HCT116 (cell line): ENCODE measurements at regions not wholly inside any gene's neighbourhood (a gene's known extent, or its start where the extent isn't known, plus 50 kb on each side); places are given as distances from the start of the nearest gene placed in this dataset.

Experiments used
- ATAC-seq: fragments of 200-7000 bp; cut with Tn5 transposase; 2 replicates; pipeline ENCODE4 v1.9.1; 2020; ENCODE audit warnings: mild to moderate bottlenecking, moderate library complexity
- BruUV-seq: library from RNA; stranded (reverse); fragments of 400-500 nt; replicated peaks from 2 replicates; lab custom pipeline; 2021; lab: Mats Ljungman, UMichigan
- CTCF ChIA-PET: fragments of 300-600 bp; sonication (Branson Sonifier 250); formaldehyde crosslinking; loops from one replicate; lab custom pipeline; 2021; ENCODE audit warnings: antibody characterized with exemption; lab: Charles Lee
- POLR2A ChIA-PET: fragments of 300-600, 350-600 bp; sonication (Branson Sonifier 250); formaldehyde crosslinking; loops from one replicate; lab custom pipeline; 2021; ENCODE audit warnings: antibody characterized with exemption; lab: Charles Lee
- RAD21 ChIA-PET, 2 experiments: fragments of 300-600 bp; sonication (Branson Sonifier 250); formaldehyde crosslinking; loops; one replicate each; lab custom pipeline; 2023; ENCODE audit warnings: low total read pairs in 2 of 2; ENCODE audit not compliant: uncharacterized antibody in 2 of 2, unreplicated experiment in 2 of 2, low non-redundant PET in 1 of 2; lab: Charles Lee
- DNase-seq: peaks from one replicate; pipeline ENCODE4 v3.0.0-alpha.2; 2010; ENCODE audit warnings: low read depth, low spot score
- H2AFZ ChIP-seq: fragments of 200-600 bp; shearing (Covaris generic), sonication (generic); 2 replicates; pipeline ENCODE4 v1.6.1; 2017; ENCODE audit warnings: low read depth, mixed run types, mixed read lengths, antibody characterized with exemption, low read length; ENCODE audit not compliant: poor library complexity, severe bottlenecking
- H3K27ac ChIP-seq: 2 replicates; pipeline ENCODE4 v1.5.1; 2012; ENCODE audit warnings: low read depth, low read length
- H3K27me3 ChIP-seq: fragments of 200-600 bp; sonication (generic); 2 replicates; pipeline ENCODE4 v1.6.1; 2016; ENCODE audit warnings: mixed run types, low read length, mixed read lengths; ENCODE audit not compliant: insufficient read depth
- H3K36me3 ChIP-seq, 2 experiments: fragments of 200-500 bp in 1 of 2; fragments of 200-600 bp in 1 of 2; sonication (Bioruptor generic) in 1 of 2; sonication (generic) in 1 of 2; 2 replicates each; pipeline versions ENCODE4 v1.5.1 to v1.6.1; 2014 to 2016; ENCODE audit warnings: low read length in 2 of 2, inconsistent platforms in 1 of 2, mixed read lengths in 1 of 2, mixed run types in 1 of 2; ENCODE audit not compliant: insufficient read depth in 2 of 2, control insufficient read depth in 1 of 2
- H3K4me1 ChIP-seq, 2 experiments: fragments of 200-600 bp in 1 of 2; sonication (generic) in 1 of 2; 2 replicates each; pipeline versions ENCODE4 v1.5.1 to v1.6.1; 2012 to 2017; ENCODE audit warnings: low read length in 2 of 2, inconsistent platforms in 1 of 2, mild to moderate bottlenecking in 1 of 2, mixed read lengths in 1 of 2, mixed run types in 1 of 2, moderate library complexity in 1 of 2; ENCODE audit not compliant: insufficient read depth in 2 of 2, control insufficient read depth in 1 of 2
- H3K4me2 ChIP-seq: fragments of 200-600 bp; sonication (generic); 2 replicates; pipeline ENCODE4 v1.6.1; 2017; ENCODE audit warnings: mixed run types, low read length, mixed read lengths
- H3K4me3 ChIP-seq, 2 experiments: fragments of 200-600 bp in 1 of 2; sonication (generic) in 1 of 2; replicated peaks in 1 of 2; 2 replicates each; pipeline ENCODE4 v1.5.1; 2011 to 2016; ENCODE audit warnings: low read length in 2 of 2, control low read depth in 1 of 2, low read depth in 1 of 2, mild to moderate bottlenecking in 1 of 2, mixed read lengths in 1 of 2, mixed run types in 1 of 2
- H3K79me2 ChIP-seq: fragments of 200-600 bp; sonication (generic); 2 replicates; pipeline ENCODE4 v1.6.1; 2017; ENCODE audit warnings: mild to moderate bottlenecking, mixed run types, low read length, moderate library complexity, mixed read lengths; ENCODE audit not compliant: insufficient read depth
- H3K9ac ChIP-seq: fragments of 200-600 bp; sonication (generic); 2 replicates; pipeline ENCODE4 v1.6.1; 2016; ENCODE audit warnings: low read length, mixed read lengths
- H3K9me2 ChIP-seq: fragments of 200-600 bp; sonication (generic), shearing (Covaris generic); 2 replicates; pipeline ENCODE4 v1.6.1; 2017; ENCODE audit warnings: mixed run types, mild to moderate bottlenecking, moderate library complexity; ENCODE audit not compliant: insufficient read depth
- H3K9me3 ChIP-seq, 2 experiments: fragments of 200-500 bp in 1 of 2; fragments of 200-600 bp in 1 of 2; sonication (Bioruptor generic) in 1 of 2; sonication (generic) in 1 of 2; 2 replicates each; pipeline ENCODE4 v1.6.1; 2014 to 2017; ENCODE audit warnings: low read length in 2 of 2, mixed read lengths in 2 of 2, inconsistent platforms in 1 of 2, low read depth in 1 of 2, mild to moderate bottlenecking in 1 of 2, mixed run types in 1 of 2, moderate library complexity in 1 of 2; ENCODE audit not compliant: control insufficient read depth in 1 of 2, insufficient read depth in 1 of 2
- H4K20me1 ChIP-seq: fragments of 200-600 bp; sonication (generic), shearing (Covaris generic); 2 replicates; pipeline ENCODE4 v1.6.1; 2017; ENCODE audit warnings: mixed run types, mild to moderate bottlenecking, moderate library complexity; ENCODE audit not compliant: insufficient read depth
- ATF3 ChIP-seq: IDR thresholded peaks from 2 replicates; pipeline ENCODE4 v1.6.1; 2012
- CEBPB ChIP-seq: IDR thresholded peaks from 2 replicates; pipeline ENCODE4 v1.6.1; 2012; ENCODE audit warnings: low read depth
- ELF1 ChIP-seq: IDR thresholded peaks from 2 replicates; pipeline ENCODE4 v1.6.1; 2012; ENCODE audit warnings: low read depth, borderline replicate concordance
- FOSL1 ChIP-seq: IDR thresholded peaks from 2 replicates; pipeline ENCODE4 v1.6.1; 2012; ENCODE audit warnings: low read depth
- JUND ChIP-seq: IDR thresholded peaks from 2 replicates; pipeline ENCODE4 v1.6.1; 2012
- MAX ChIP-seq: IDR thresholded peaks from 2 replicates; pipeline ENCODE4 v1.6.1; 2012
- POLR2A ChIP-seq: IDR thresholded peaks from 2 replicates; pipeline ENCODE4 v1.7.0; 2011; ENCODE audit warnings: borderline replicate concordance; ENCODE audit not compliant: insufficient read depth, insufficient read length; ENCODE audit errors: extremely low read depth
- POLR2AphosphoS5 ChIP-seq: IDR thresholded peaks from 2 replicates; pipeline ENCODE4 v1.6.1; 2011; ENCODE audit warnings: mild to moderate bottlenecking, low read depth, low read length, moderate library complexity
- SP1 ChIP-seq: IDR thresholded peaks from 2 replicates; pipeline ENCODE4 v1.6.1; 2012; ENCODE audit warnings: low read depth
- TCF7L2 ChIP-seq: IDR thresholded peaks from 2 replicates; pipeline ENCODE4 v1.7.0; 2011; ENCODE audit warnings: borderline replicate concordance, inconsistent platforms; ENCODE audit not compliant: insufficient read depth, insufficient read length; ENCODE audit errors: extremely low read depth
- ZBTB33 ChIP-seq: IDR thresholded peaks from 2 replicates; pipeline ENCODE4 v1.6.1; 2011; ENCODE audit warnings: mild to moderate bottlenecking, low read length, moderate library complexity; ENCODE audit not compliant: insufficient replicate concordance; ENCODE audit errors: extremely low read depth
- ZFX ChIP-seq: fragments of 450-650 bp; IDR thresholded peaks from 2 replicates; pipeline ENCODE4 v1.6.1; 2017
- ZNF274 ChIP-seq: fragments of 200-500 bp; sonication (Bioruptor generic); IDR thresholded peaks from 2 replicates; pipeline ENCODE4 v1.6.1; 2014; ENCODE audit warnings: mild to moderate bottlenecking, low read depth, low read length, inconsistent platforms
- intact Hi-C: fragments of 100-400 bp; cut with micrococcal nuclease; formaldehyde crosslinking; loops from 2 replicates; pipeline ENCODE4 v1.10.0; 2022

- BruUV-seq, result no TSS peak
- Histone ChIP-seq H3K9ac (no peak overlapping the region), H3K4me3 (no peak overlapping the region), H3K4me2 (no peak overlapping the region), H3K27me3 (peaks cover 30% of the 10 kb centered on the region), H4K20me1 (no peaks in the 10 kb centered on the region), H3K9me3 (no peaks in the 10 kb centered on the region), H2AFZ (no peak overlapping the region), H3K9me2 (no peaks in the 10 kb centered on the region), H3K27ac (no peak overlapping the region), H3K36me3 (no peaks in the 10 kb centered on the region), H3K4me1 (no peaks in the 10 kb centered on the region), H3K79me2 (no peaks in the 10 kb centered on the region)
- CTCF ChIA-PET, result no interaction called here
- intact Hi-C loops, result no loop called here
- POLR2A ChIA-PET, result no interaction called here
- RAD21 ChIA-PET, result no interaction called here
- ATAC-seq (no peak), DNase-seq (no peak)
- TF ChIP-seq FOSL1 (no peak), ATF3 (no peak), TCF7L2 (no peak), POLR2AphosphoS5 (no peak), ZNF274 (no peak), CEBPB (no peak), ZBTB33 (no peak), ELF1 (no peak), MAX (no peak), JUND (no peak), ZFX (no peak), SP1 (no peak), POLR2A (no peak)
Observed at GRCh38 chr3:8366219-8366810, 135.3 kb upstream of the LMCD1 start.
